Endothelial cell of hepatic sinusoid (primary cell): ENCODE measurements at regions not wholly inside any gene's neighbourhood (a gene's known extent, or its start where the extent isn't known, plus 50 kb on each side); places are given as distances from the start of the nearest gene placed in this dataset.
"Not testable (repeated sequence)": the region's sequence is repeated elsewhere in the genome, so short reads cannot be mapped to it uniquely, and the experiment has no call there.

Experiments used
- in situ Hi-C: cut with HindIII; loops from 2 replicates; pipeline ENCODE4 v1.10.0; 2017; ENCODE audit warnings: low sequenced_read_pairs

- in situ Hi-C loops: no loop called here
Measured at GRCh38 chr1:209076688-209077087, 506.8 kb upstream of the CAMK1G start.

DNA sequence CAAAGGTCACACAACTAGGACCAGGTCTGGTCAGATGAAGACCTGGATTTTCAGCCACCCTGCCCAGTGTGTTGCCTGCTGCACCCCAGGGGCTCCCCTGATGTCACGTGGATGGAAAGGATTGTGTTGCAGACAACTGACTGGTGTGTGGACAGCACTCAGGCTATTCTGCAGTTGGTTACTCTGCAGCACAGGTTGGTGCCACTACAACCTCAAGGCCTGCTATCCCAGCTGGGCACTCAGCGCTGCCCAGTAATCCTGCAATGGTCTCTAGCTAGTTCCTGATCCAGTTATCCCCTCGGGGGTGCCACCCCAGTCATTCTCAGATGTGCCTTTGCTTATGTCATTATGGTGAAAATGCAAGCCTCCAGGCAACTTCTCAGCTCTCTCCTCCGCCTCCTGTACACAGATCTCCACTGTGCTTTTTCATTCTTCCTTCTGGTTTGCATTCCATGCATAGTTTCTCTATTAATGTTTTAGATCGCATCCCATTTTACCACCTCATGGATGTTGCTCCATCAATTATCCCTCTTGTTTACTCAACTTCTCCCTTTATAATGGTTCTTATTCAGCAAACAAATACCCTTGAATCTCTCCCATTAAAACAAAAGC lies 503.2 kb upstream of the CAMK1G start:
- in situ Hi-C loops: no loop called here

GRCh38 chr1:209086486-209087192 lies 496.9 kb upstream of the CAMK1G start:
- in situ Hi-C loops: no loop called here

DNA sequence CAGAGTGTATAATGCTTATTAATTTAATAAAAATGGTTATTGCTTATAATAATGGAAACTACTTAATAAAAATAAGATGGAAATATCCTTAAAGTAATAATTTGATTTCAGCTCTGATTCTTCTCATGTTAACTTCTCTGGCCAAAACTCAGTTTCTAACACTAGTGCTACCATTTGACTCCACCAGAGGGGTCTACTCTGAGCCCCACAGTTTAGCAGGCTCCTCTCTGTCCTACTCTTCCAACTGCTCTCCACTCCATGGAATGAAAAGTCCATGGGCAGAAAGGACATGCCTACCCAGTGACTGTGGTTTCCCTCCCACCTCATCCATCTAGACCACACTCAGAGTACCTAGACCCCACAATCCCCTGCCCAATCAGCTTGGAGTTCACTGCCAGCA lies 489.1 kb upstream of the CAMK1G start:
- in situ Hi-C loops: no loop called here

- in situ Hi-C loops: no loop called here
Measured at GRCh38 chr1:209095627-209096595, 487.6 kb upstream of the CAMK1G start.

GRCh38 chr1:209100460-209100859 lies 483.1 kb upstream of the CAMK1G start:
- in situ Hi-C loops: no loop called here

DNA sequence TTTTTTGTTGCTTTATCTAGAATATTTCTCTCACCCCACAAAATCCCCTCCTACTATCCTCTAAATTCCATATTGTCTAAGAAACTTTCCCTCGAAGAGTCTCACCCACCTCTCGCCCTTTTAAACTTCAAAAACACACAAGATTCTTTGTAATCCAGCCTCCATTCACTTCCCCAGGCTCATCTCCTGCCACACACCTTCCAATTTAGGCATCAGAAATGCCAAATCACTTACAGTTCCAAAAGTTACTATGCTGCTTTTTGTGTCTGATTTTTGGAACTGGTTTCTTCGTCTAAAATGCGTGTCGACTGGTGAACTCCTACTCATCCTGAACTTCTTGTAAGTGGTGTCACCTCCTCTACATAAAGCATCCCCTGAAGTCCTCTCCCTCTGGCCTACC lies 482.4 kb upstream of the CAMK1G start:
- in situ Hi-C loops: no loop called here

DNA sequence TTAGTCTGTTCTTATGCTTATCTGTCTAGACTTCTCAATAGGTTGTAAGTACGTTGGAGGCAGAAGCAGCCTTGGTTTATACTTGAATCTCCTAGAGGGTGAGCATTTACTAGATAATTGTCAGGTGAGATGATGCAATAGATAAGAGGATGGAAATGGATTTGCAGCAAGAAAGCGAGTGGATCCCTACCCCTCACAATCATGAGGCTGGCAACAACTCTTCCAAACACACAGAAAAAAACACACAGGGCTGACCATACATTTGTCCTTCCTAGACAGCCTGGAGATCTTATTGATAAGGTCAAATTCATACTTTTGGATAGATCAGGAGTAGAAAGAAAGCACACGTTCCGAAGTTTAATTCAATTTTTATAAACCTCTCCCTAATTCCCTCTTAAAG lies 481.4 kb upstream of the CAMK1G start:
- in situ Hi-C loops: no loop called here

DNA sequence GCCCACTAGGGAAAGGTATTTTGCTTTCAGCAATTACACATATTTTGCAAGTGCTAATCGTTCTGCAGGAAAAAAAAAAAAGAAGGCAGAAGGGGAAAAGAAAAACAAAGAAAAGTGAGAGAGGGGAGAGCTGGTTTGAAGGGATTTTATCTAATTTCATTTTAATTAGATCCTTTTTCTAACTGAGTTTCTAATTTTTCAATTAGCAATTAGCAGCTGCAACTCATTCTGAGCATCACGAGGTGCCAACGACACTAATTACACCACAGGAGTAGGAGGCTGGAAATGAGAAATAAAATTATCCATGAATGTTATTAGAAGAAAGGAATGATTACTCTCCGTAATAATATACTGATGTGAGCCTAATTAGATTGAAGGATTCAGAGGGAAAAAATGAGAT lies 481.0 kb upstream of the CAMK1G start:
- in situ Hi-C loops: no loop called here

GRCh38 chr1:209103092-209103491 lies 480.4 kb upstream of the CAMK1G start:
- in situ Hi-C loops: no loop called here

- in situ Hi-C loops: no loop called here
Measured at GRCh38 chr1:209104646-209105045, 478.9 kb upstream of the CAMK1G start.

DNA sequence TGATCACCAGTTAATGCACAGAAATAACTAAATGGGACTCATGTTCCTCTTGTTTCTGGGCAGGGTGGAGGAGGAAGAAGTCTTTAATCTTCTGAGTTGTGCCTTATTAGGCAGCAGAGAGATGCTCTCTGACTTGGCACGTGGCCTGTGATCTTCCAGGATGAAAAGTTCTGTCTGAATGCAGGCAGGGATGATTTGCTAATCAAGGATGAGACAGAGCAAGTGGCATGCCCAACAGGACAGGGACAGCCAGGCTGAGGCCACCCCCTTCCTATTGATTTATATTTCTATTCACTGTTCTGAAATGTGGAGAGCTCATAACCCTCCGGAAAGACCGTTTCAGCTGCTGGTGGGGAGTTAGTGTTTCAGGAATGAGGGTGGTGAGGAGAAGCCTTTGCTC lies 477.8 kb upstream of the CAMK1G start:
- in situ Hi-C loops: no loop called here

- in situ Hi-C loops: no loop called here
Measured at GRCh38 chr1:209106237-209106741, 477.2 kb upstream of the CAMK1G start.

- in situ Hi-C loops: no loop called here
Measured at GRCh38 chr1:209106861-209107260, 476.7 kb upstream of the CAMK1G start.

DNA sequence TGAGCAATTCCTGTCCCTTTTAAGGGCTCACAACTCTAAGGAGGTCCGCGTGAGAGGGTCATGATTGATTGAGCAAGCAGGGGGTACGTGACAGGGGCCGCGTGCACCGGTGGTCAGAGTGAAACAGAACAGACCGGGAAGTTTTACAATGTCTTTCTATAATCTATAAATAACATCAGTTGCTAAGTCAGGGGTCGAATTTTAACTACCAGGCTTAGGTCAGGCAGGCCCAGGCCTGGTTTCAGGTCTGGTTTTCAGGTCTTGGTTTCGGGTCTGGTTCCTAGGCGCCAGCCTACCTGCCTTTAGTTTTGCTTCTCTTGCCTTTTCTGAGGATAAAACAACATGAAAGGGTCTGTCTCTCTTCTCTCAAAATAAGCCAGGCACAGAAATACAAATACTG lies 476.0 kb upstream of the CAMK1G start:
- in situ Hi-C loops: no loop called here

DNA sequence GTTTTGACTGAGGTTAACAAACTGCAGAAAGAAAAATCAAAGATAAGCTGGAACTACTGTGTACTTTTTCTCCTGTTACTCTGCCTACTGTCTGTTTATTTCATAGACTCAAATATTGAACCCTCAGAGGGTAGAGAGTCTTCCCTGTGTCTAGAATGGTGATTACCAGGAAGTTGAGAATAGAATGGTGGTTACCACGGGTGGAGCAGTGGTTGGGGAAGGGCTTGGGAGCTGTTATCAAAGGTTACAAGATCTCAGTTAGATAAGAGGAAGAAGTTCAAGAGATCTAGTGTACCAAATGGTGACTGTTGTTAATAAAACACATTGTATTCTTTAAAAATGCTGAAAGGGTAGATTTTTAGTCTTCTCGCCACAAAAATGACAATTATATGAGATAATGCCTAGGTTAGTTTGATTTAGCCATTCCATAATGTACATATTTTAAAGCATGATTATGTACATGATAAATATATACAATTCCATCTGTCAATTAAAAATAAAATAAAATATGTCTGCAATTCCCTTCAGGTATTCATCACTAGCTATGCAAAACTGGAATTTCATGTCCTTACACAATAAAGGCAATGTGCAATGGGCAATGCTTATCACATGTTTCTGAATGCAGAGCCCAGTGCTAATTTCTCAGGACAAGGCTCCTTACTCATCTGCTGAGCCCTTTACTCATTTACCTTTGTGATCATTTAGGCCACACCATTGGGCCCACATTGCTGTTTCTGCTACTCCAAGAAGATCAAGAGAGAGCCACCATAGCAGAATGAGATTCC lies 474.3 kb upstream of the CAMK1G start:
- in situ Hi-C loops: no loop called here

- in situ Hi-C loops: no loop called here
Measured at GRCh38 chr1:209113521-209113920, 470.0 kb upstream of the CAMK1G start.

- in situ Hi-C loops: no loop called here
Measured at GRCh38 chr1:209116705-209117104, 466.8 kb upstream of the CAMK1G start.

- in situ Hi-C loops: no loop called here
Measured at GRCh38 chr1:209123601-209124000, 459.9 kb upstream of the CAMK1G start.

- in situ Hi-C loops: not testable (repeated sequence)
Measured at GRCh38 chr1:209129091-209129490, 454.4 kb upstream of the CAMK1G start.

DNA sequence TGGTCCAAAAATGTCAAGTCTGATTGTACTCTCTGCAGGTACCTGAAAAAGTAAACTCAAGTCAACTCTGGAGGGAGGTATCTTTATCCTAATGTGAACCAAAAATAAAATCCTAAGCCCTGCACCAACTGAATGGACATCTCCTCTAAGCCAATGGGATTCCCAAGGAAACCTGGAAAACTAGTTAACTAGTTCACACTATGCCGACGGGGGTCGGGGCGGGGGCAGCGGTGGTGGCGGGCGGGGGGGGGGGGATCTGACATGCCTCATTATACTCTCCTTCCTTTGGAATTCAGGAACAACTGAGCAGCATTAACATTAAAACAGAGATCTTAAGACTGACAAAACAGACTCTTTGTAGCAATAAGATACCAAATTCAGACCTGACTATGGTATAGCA lies 452.6 kb upstream of the CAMK1G start:
- in situ Hi-C loops: no loop called here
